NCI-H1092 (cell line): ENCODE measurements at regions not wholly inside any gene's neighbourhood (a gene's known extent, or its start where the extent isn't known, plus 50 kb on each side); places are given as distances from the start of the nearest gene placed in this dataset.
"Not testable (repeated sequence)": the region's sequence is repeated elsewhere in the genome, so short reads cannot be mapped to it uniquely, and the experiment has no call there.

ENCODE experiments used
- DNase-seq: peaks from one replicate; lab custom pipeline; 2025; lab: John Stamatoyannopoulos, UW

DNA sequence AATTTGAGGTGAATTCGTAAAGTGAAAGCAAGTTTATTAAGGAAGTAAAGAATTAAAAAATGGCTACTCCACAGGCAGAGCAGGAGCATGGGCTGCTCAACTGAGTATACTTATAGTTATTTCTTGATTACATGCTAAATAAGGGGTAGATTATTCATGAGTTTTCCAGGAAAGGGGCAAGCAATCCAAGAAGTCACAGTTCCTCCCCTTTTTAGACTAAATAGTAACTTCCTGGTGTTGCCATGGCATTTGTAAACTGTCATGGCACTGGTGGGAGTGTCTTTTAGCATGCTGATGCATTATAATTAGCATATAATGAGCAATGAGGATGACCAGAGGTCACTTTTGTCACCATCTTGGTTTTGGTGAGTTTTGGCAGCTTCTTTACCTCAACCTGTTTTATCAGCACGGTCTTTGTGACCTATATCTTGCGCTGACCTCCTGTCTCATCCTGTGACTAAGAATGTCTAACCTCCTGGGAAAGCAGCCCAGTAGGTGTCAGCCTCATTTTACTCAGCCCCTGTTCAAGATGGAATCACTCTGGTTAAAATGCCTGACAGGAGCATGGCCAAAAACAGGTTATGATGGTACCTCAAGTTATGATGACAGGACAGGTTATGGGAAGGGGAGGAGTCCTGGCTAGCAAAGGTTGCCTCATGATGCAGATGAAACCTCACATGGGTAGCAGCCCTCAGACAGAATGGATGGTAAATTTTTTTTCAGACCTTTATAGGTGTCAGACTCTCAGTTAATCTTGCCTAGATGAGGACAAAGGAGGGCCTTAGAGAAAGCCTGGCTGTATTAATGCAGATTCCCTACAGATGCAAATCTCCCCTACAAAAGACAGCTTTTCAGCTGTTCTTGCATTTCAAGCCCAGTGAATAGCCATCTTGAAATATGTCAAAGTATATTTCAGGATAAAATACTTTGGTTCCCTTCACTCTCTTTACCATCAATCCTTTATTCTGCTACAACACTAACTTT is 49.7 kb downstream of the SIPA1L2 start:
- no peak for DNase-seq

DNA sequence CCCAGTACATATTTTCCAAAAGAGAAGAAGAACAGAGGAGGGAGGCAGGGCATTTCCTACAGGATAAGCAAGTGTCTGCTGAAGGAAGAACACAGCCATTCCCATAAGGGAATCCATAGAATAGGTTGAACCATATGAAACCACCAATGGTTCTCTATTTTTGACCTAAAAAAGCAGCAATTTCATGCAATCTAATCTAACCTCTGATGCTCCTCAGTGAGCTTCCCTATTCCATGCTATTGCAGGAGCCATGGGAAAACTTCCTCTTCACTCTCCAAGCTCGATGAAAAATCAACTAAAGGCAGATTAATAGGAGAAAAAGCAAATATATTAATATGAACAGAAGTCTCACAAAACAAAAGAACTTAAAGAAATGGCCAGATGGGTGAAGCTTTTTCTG is 50.5 kb downstream of the SIPA1L2 start:
- DNase-seq, result no peak

DNA sequence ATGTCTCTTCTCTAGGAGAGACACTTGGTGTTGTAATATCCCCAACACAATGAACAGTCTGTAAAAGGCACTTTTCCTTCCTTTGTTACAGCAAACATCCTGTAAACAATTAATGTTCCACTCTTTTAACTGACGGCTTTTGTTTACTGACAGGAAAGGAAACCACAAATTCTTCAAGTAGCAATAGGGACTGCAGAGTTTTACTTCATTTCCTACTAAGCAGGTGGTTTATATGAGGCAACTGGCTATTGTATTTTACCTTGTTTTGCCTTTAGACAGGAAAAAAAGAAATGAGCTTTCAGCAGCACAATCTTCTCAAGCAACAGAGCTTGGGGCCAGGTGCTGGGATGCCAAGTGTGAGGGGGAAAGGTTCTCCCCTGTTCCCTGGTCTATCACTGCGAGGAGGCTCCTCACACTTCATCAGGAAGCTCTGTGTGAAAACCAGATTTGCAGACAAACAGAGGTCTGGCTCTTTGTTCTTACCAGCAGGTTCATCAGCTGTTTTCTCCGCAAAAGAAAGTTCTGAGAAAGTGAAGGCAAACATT is 51.2 kb downstream of the SIPA1L2 start:
- no peak for DNase-seq

DNA sequence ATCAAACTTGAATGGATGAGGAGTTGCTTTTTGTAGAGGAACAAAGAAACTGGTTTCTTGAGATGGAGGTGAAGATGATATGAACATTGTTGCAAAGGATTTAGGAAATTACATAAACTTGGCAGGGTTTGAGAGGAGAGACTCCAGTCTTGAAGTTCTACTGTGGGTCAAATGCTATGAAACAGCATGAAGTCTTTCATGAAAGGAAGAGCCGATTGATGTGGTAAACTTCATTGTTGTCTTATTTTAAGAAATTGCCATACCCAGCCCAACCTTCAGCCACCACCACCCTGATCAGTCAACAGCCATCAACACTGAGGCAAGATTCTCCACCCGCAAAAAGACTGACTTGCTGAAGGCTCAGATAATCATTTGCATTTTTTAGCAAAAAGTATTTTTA is 52.2 kb downstream of the SIPA1L2 start:
- no peak for DNase-seq

DNA sequence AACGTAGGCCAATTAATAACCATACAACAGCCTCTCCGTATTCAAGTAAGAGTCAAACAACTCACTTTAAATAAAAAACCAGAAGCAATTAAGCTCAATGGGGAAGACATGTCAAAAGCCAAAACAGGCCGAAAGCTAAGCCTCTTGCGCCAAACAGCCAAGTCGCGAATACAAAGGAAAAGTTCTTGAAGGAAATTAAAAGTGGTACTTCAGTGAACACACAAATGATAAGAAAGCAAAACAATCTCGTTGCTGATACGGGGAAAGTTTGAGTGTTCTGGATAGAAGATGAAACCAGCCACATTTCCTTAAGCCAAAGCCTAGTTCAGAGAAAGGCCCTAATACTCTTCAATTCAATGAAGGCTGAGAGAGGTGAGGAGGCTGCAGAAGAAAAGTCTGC is 53.4 kb downstream of the SIPA1L2 start:
- no peak for DNase-seq

DNA sequence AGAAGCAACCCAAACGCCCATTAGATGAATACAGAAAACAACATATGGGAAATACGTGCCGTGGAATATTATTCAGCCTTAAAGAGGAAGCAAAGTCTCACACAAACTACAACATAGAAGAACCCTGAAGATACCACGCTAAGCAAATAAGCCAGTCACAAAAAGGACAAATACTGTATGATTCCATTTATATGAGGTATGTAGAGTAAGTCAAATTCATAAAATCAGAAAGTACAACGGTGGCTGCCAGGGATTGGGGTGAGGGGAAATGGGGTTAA is 54.2 kb downstream of the SIPA1L2 start:
- no peak for DNase-seq

DNA sequence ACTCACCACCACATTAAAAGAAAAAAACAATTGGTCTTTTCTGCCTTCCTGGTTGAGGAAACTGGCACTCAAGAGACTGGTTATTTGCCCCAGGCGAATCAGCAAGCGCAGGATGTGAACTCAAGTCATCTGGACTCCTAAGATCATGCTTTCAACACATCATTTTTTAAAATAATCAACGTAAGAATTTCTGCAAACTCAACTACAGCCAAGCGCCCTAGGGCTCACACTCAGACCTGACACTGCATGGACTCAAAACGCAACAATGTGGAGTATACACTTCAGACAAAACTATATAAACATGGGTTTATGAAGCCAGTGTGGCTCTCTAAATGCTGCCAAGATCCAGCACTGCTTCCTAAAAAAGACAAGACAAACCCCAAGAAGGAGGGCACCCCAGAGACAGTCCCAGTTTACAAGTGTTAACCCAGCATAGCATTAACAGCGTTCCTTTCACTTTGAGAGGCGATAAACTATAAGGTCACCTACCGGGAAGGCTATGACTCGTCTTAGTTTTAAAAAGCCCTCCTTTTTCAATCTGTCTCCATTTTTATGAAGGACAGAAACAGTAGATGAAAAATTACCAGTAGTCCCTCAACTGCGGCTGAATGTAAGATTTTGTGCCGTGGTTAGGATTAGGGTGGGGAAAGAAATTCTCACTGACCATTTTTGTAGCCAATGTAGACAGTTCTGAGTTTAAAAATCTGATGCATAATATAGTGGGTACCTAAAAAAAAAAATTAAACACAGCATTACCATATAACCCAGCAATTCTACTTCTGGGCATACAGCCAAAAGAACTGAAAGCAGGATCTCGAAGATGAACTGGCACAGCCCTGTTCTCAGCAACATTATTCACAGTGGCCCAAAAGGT is 54.8 kb downstream of the SIPA1L2 start:
- DNase-seq, result no peak

DNA sequence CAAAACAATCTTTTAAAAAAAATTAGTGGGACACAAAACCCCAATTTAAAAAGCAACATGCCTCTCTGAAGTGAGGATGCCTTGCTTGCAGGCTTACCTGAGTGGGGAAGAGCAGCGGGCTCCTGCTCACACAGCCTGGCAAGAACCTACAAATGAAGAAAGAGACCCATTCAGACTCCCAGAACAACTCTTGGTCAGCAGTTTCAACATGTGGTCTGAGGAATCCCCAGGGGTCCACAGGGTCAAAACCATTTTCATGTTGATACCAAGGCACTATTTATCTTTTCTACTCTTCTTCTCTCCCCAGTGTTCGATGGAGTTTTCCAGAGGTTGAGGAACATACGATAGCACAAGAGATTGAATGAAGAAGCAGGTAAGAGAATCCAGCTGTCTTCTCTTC is 55.9 kb downstream of the SIPA1L2 start:
- DNase-seq, result no peak

DNA sequence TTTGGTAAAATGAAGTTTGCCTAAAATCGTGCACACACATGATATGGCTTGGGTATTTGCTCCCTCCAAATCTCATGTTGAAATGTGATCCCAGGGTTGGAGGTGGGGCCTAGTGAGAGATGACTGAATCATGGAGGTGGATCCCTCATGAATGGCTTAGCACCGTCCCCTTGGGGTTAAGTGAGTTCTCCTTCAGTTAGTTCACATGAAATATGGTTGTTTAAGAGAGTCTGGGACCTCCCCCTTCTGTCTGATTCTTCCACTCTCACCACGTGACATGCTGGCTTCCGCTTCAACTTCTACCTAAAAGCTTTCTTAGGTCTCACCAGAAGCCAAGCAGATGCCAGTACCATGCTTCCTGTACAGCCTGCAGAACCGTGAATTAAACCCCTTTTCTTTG is 58.4 kb downstream of the SIPA1L2 start:
- DNase-seq, result no peak

DNA sequence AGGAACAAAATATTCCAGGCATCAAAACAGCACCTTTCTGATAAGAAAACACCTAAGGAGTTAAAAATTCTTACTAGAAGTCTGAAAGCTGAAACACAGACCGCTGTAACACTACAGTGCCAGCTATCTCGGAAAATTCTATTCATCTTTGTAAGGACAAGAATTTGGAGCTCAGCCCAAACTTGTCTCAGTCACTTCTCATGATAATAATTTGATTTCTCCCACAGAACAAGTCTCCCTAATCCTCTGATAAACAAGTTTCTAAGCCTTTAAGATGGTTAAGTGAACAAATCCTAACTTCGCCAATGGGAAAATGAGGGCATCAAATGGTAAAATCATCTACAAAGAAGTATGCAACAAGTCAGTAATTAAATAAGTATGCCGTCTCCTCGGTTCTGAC is 59.9 kb downstream of the SIPA1L2 start:
- no peak for DNase-seq

DNA sequence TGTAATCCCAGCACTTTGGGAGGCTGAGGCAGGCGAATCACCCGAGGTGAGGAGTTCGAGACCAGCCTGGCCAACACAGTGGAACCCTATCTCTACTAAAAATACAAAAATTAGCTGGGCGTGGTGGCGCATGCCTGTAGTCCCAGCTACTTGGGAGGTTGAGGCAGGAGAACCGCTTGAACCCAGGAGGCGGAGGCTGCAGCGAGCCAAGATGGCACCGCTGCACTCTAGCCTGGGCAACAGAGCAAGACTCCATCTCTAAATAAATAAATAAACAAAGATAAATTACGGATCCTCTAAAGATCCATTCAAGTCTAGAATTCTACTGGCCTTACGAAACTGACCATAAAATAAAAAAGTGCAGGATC is 60.4 kb downstream of the SIPA1L2 start:
- not testable (repeated sequence) for DNase-seq

DNA sequence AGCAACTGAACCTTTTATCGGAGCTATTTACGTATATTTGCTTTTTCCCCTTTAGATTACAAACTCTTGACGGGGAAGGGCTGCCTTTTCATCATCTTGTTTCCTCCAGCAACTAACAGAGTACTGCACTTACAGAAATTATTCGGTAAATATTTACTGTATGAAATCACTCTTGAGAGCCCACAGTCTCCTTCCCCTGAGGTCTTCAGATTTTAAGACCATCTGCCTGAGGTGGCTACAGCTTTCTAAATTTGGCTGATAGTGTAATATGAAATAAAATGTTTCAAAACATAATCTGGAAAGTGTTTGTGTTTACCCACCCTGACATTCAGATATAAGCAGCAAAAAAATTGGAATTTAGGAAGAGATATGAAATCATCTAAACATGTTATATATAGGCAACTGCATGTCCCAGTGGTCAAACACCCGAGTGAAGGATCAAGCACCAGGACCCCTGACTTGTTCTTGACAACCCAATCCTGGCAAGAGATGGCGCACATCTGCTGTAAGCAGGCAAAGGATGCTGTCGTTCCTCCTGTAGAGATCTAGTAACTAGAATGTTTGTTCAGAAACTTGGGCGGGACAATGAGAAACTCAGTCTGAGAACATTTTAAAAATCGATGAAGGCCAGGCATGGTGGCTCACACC is 60.9 kb downstream of the SIPA1L2 start:
- no peak for DNase-seq

DNA sequence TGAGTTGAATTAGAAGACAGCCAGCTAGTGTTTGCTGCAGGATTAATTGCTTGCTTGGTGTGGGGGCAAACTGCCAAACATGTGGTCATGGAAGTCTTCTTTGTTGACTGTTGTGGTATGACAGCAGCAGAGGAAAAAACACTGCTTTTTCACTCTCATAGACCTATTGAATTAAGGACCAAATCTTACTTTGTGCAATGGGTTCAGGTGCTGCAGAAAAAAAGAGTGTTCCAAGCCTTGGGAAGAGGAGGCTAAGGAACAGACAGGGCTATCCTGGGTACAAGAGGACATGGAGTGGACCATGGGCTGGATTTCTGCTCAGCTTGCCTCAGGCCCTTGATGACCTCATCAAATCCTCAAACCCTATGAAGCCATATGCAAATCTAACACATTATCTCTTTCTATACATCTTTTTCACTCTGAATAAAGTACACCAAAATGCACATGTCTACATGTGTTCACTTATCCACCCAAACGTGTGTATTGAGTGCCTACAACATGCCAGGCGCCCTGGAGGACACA is 61.5 kb downstream of the SIPA1L2 start:
- DNase-seq, result no peak

DNA sequence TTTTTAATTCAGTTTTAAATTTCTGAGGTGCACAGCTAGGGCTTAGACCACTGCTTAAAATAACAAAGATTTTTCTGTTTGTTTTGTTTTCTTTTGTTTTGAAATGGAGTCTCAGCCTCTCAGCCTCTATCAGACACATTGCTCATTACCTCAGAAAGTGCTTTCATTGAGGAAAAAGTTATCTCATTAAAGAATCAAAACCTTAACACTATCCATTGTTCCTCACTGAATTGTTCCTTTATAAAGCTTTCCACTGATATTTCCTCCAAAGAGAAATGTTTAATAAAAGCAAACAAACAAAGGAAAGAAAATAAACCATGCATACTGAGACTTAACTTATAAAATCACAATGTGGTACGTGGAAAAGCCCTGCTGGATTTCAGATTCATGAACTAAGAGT is 63.8 kb downstream of the SIPA1L2 start:
- no peak for DNase-seq

DNA sequence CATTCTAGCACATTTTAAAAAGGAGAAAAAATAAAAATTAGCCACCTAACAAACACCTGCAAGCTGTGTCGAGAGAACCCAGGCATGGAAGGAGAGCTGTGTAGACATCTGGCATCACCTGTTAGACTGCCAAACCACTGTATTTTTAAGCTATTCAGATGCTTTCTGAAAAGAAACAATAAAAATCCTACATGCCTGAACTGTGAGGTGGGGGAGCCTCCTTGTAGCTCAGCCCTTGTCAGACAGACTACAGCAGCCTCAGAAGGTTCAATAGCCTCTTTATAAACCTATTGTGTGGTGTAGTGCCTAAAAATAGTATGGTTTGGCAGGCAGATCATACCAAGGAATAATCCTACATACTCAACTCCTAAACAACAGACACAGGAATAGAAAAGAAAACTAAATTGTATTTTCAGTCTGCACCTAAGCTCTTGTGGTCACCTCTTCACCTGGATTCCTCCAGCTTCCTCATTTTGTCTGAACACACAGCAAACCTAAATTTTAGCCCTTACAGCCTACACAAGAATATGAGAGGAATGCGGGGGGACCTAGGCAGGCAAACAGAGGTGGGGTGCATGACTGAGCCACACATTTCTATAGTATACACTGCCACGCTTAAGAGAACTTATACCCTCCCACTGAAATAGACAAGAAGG is 67.0 kb downstream of the SIPA1L2 start:
- DNase-seq, result no peak

DNA sequence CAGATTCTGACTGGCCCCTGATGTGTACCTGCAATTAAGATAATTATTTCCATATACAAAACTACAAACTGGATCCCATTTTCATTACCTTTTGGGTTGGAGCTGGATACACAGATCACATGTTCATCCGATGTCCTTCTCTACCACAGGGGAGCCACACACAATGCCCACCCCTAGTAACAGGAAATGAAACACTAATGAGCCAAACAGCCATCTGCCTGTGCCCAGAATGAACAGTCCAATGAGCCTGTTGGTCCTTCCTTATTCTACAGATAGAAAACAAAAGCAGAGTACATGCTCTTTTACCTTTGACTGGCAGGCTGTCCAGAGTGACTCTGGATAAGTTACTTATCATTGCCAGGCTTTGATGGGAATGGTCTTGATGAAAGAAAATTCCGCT is 68.6 kb downstream of the SIPA1L2 start:
- DNase-seq, result no peak

DNA sequence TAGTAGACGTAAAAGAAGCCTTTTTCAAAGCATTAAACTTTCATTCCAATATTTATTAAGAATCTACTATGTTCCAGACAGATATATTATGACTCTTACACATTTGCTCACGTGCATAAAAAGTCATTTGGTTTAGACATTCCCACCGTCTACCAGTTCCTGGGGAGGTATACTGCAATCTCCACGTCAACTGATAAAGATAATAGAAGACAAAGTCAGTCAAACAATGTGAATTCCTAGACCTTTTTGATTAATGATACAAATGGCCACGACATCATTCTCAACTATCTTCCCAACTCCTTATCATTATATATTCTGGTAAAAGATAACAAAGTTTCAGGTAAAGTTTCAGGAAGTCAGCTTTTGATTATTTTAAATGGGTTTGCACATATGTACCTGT is 69.0 kb downstream of the SIPA1L2 start:
- DNase-seq, result no peak

DNA sequence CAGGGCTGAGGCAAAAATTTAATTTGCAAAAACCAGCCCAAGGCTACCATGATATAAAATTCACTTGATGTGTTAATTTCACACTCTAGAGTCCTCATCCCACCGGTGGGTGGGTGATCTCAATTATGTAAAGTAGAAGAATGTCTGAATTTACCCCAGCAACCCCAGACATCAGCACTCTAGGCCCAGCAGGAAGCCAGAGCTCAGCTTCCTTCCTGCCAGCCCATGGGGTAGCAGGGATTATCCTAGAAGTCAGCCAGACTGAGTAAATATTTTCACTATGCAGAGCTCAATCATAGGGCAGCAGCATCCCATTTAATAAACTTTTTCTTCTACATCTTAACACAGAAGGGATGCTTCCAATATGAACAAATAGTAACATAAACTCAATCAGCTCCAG is 71.0 kb downstream of the SIPA1L2 start:
- DNase-seq, result no peak

DNA sequence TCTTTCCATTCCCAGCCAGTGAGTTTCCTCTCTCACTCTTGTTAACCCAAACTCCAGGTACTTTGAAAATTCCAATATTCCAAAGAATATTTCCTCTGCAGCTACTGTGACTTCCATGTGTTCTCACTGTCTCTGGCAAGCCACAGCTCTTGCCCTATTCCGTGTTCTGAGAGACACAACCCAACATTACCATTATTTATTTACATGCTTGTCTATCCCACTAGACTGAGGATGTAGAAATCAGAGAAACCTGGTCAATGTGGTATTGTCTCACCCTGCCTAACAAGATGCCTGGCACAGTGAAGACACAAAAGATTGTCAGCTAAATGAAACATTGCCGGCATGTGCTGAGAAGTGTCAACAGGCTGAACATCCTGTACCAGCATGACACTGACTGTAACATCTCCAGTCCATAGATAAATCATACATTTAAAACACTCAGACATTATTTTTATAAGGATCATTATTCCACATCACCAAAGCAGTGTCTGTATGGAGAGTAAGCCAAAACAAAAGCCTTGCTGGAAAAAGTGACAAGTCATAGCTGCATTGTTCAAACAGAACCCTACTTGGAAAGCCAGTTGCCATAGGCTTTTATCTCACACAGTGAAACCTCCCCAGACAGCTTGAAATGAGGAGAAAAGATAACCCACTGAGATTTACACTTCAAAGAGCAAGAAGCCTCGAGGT is 72.3 kb downstream of the SIPA1L2 start:
- no peak for DNase-seq

DNA sequence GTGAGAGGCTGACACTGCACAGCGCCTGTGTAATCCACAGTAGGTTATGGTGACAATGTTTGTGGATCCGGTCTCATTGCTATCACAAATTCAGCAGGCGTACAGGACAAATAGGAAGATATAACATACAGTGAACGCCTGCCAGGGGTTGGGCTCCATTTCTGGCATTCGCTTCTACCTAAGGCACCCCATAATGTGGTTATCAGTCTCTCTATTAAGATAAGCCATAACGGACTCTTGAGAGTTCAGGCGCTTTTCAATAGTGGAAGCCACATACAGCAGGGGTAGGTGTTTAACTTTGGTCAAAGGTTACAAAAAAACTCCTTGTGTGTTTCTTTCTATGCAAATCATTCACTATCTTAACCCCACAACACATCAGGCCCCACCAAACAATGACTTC is 72.8 kb downstream of the SIPA1L2 start:
- no peak for DNase-seq

DNA sequence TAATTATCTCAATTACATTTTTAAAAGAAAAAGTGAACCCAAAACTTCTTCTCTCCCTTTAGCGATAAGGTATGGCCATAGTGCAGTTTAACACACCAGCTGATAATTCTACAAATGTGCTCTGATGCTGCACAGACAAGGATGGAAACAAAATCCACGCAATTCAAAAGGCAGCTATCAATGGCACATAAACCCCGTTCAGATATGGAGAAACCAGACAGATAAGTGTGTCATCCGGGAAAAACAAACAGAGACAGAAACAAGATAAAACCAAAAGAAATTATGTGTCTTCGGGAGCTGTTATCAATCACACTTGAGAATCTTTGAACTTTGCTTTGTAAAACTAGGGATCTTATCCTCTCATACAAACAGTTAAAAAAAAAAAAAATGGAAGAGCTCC is 73.6 kb downstream of the SIPA1L2 start:
- no peak for DNase-seq
